COLO668 (cell line): ENCODE measurements at regions not wholly inside any gene's neighbourhood (a gene's known extent, or its start where the extent isn't known, plus 50 kb on each side); places are given as distances from the start of the nearest gene placed in this dataset.
A peak's percentile ranks its signal among the peaks of the same experiment; 100 is the strongest.
"Not testable (repeated sequence)": the region's sequence is repeated elsewhere in the genome, so short reads cannot be mapped to it uniquely, and the experiment has no call there.

Experiments used
- DNase-seq: peaks from one replicate; lab custom pipeline; 2025; ENCODE audit not compliant: unreplicated experiment; lab: John Stamatoyannopoulos, UW

- DNase-seq, result no peak
These were observed 50.1 kb upstream of the BCL6 start for GRCh38 chr3:187795207-187795960.

- no peak for DNase-seq
These were observed 52.9 kb upstream of the BCL6 start for GRCh38 chr3:187798126-187798525.

- no peak for DNase-seq
These were observed 53.6 kb upstream of the BCL6 start for GRCh38 chr3:187798531-187799530.

GRCh38 chr3:187799942-187800641 is 54.8 kb upstream of the BCL6 start:
- DNase-seq, result no peak

- no peak for DNase-seq
These were observed 55.9 kb upstream of the BCL6 start for GRCh38 chr3:187801152-187801551.

GRCh38 chr3:187802203-187802927 is 57.1 kb upstream of the BCL6 start:
- DNase-seq, result no peak

- DNase-seq, result no peak
These were observed 57.6 kb upstream of the BCL6 start for GRCh38 chr3:187802928-187803259.

GRCh38 chr3:187804120-187804744 is 59.0 kb upstream of the BCL6 start:
- DNase-seq, result no peak

- DNase-seq, result no peak
These were observed 59.5 kb upstream of the BCL6 start for GRCh38 chr3:187804745-187805121.

GRCh38 chr3:187805774-187806173 is 60.5 kb upstream of the BCL6 start:
- DNase-seq, result no peak

- no peak for DNase-seq
These were observed 62.0 kb upstream of the BCL6 start for GRCh38 chr3:187807086-187807862.

GRCh38 chr3:187808527-187808895 is 63.2 kb upstream of the BCL6 start:
- no peak for DNase-seq

- DNase-seq, result no peak
These were observed 64.3 kb upstream of the BCL6 start for GRCh38 chr3:187809612-187809991.

GRCh38 chr3:187810021-187810446 is 64.8 kb upstream of the BCL6 start:
- DNase-seq, result no peak

GRCh38 chr3:187811585-187812250 is 66.5 kb upstream of the BCL6 start:
- peak; percentile 5 for DNase-seq

- DNase-seq, result no peak
These were observed 67.2 kb upstream of the BCL6 start for GRCh38 chr3:187812496-187812895.

- no peak for DNase-seq
These were observed 67.9 kb upstream of the BCL6 start for GRCh38 chr3:187813198-187813597.

- not testable (repeated sequence) for DNase-seq
These were observed 72.5 kb upstream of the BCL6 start for GRCh38 chr3:187817766-187818165.

- no peak for DNase-seq
These were observed 76.5 kb upstream of the BCL6 start for GRCh38 chr3:187821616-187822317.
